ENCODE measurements at regions not wholly inside any gene's neighbourhood (a gene's known extent, or its start where the extent isn't known, plus 50 kb on each side); places are given as distances from the start of the nearest gene placed in this dataset.
A peak's percentile ranks its signal among the peaks of the same experiment; 100 is the strongest.

- TF ChIP-seq, protein P1, sequence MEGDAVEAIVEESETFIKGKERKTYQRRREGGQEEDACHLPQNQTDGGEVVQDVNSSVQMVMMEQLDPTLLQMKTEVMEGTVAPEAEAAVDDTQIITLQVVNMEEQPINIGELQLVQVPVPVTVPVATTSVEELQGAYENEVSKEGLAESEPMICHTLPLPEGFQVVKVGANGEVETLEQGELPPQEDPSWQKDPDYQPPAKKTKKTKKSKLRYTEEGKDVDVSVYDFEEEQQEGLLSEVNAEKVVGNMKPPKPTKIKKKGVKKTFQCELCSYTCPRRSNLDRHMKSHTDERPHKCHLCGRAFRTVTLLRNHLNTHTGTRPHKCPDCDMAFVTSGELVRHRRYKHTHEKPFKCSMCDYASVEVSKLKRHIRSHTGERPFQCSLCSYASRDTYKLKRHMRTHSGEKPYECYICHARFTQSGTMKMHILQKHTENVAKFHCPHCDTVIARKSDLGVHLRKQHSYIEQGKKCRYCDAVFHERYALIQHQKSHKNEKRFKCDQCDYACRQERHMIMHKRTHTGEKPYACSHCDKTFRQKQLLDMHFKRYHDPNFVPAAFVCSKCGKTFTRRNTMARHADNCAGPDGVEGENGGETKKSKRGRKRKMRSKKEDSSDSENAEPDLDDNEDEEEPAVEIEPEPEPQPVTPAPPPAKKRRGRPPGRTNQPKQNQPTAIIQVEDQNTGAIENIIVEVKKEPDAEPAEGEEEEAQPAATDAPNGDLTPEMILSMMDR (IDR thresholded peaks at IDR 0.05; ENCODE audit: low read depth, low read length): no peak
- H3K4me3 ChIP-seq (ENCODE audit: low read depth, low read length): no peak overlapping the region
- no peak for DNase-seq (ENCODE audit: low read depth, low spot score)
- in situ Hi-C loops (cut with HindIII; ENCODE audit: low sequenced_read_pairs): no loop called here
These were observed 73.9 kb upstream of the GPM6B start for GRCh38 chrX:13890806-13891205.

- TF ChIP-seq, protein P1 (IDR thresholded peaks at IDR 0.05; ENCODE audit: low read depth, low read length): no peak
- in situ Hi-C loops (cut with HindIII; ENCODE audit: low sequenced_read_pairs): no loop called here
- DNase-seq (ENCODE audit: low read depth, low spot score): no peak
- H3K4me3 ChIP-seq (ENCODE audit: low read depth, low read length): no peak overlapping the region
These were observed 71.4 kb upstream of the GPM6B start for GRCh38 chrX:13888284-13888683.

DNA sequence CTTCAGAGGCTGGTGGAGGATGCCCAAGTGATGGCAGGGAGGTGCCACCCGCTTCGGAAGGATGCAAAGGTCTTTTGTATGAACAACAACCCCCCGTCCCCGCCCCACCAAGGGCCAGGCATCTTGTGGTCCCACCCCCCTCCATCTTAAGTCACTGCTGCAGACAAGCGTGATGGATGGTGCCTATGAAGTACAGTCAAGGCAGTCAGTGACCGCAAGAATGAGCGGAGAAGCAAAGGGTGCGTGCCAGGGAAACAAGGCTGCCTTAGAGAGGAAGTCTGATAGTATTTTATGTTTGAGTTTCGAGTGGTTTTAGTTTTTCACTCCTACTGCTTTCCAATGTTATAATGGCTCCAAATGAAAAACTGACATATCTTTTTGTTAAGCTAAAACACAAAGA is 68.7 kb upstream of the GPM6B start:
- DNase-seq (ENCODE audit: low read depth, low spot score): no peak
- in situ Hi-C loops (cut with HindIII; ENCODE audit: low sequenced_read_pairs): no loop called here
- H3K4me3 ChIP-seq (ENCODE audit: low read depth, low read length): no peak overlapping the region
- TF ChIP-seq, protein P1 (IDR thresholded peaks at IDR 0.05; ENCODE audit: low read depth, low read length): no peak

- in situ Hi-C loops (cut with HindIII; ENCODE audit: low sequenced_read_pairs): no loop called here
These were observed 59.8 kb upstream of the GPM6B start for GRCh38 chrX:13876652-13877051.

GRCh38 chrX:13875572-13875971 is 58.7 kb upstream of the GPM6B start:
- TF ChIP-seq, protein P1 (IDR thresholded peaks at IDR 0.05; ENCODE audit: low read depth, low read length): no peak
- DNase-seq (ENCODE audit: low read depth, low spot score): no peak
- in situ Hi-C loops (cut with HindIII; ENCODE audit: low sequenced_read_pairs): no loop called here
- H3K4me3 ChIP-seq (ENCODE audit: low read depth, low read length): no peak overlapping the region

More at GRCh38 chrX:13876652-13877051, 59.8 kb upstream of the GPM6B start:
- no peak overlapping the region for H3K4me3 ChIP-seq (ENCODE audit: low read depth, low read length)
- TF ChIP-seq, protein P1 (IDR thresholded peaks at IDR 0.05; ENCODE audit: low read depth, low read length): no peak
- peak; percentile 45 for DNase-seq (ENCODE audit: low read depth, low spot score)

GRCh38 chrX:13868591-13868990 is 51.7 kb upstream of the GPM6B start:
- TF ChIP-seq, protein P1 (IDR thresholded peaks at IDR 0.05; ENCODE audit: low read depth, low read length): no peak
- in situ Hi-C loops (cut with HindIII; ENCODE audit: low sequenced_read_pairs): no loop called here
- peak; percentile 29 for DNase-seq (ENCODE audit: low read depth, low spot score)

More at GRCh38 chrX:13868591-13868990, 51.7 kb upstream of the GPM6B start:
- no peak overlapping the region for H3K4me3 ChIP-seq (ENCODE audit: low read depth, low read length)

Data from astrocyte of the spinal cord (primary cell).